ENCODE measurements at regions not wholly inside any gene's neighbourhood (a gene's known extent, or its start where the extent isn't known, plus 50 kb on each side); places are given as distances from the start of the nearest gene placed in this dataset.

- TF ChIP-seq ZNF114 (CRISPR knock-in tag; IDR thresholded peaks at IDR 0.05) (no peak), CTCF (conservative IDR thresholded peaks at IDR 0.05; ENCODE audit: low read depth in 2 of 2) (no peak), EZH2 (IDR thresholded peaks at IDR 0.05; ENCODE audit: low read depth, unreplicated experiment) (no peak), JUNB (IDR thresholded peaks at IDR 0.05; ENCODE audit: unreplicated experiment) (no peak), EZH2phosphoT487 (IDR thresholded peaks at IDR 0.05; ENCODE audit: unreplicated experiment) (no peak), CREB1 (CRISPR knock-in tag; IDR thresholded peaks at IDR 0.05; ENCODE audit: low read depth) (no peak), REST (IDR thresholded peaks at IDR 0.05; ENCODE audit: unreplicated experiment) (no peak), STAT1 (IDR thresholded peaks at IDR 0.05; ENCODE audit: unreplicated experiment) (no peak), ETS1 (IDR thresholded peaks at IDR 0.05) (no peak), POLR2AphosphoS5 (IDR thresholded peaks at IDR 0.05; ENCODE audit: low read depth) (no peak), ZNF331 (CRISPR knock-in tag; IDR thresholded peaks at IDR 0.05; ENCODE audit: low read depth) (no peak)
Observed at GRCh38 chr18:73714466-73714865, 433.2 kb downstream of the FBXO15 start.

Measured in GM23338 (cell line).